ENCODE measurements at regions not wholly inside any gene's neighbourhood (a gene's known extent, or its start where the extent isn't known, plus 50 kb on each side); places are given as distances from the start of the nearest gene placed in this dataset.

- intact Hi-C loops (cut with micrococcal nuclease), result no loop called here
- peaks cover 3% of the 10 kb centered on the region for H3K27me3 Mint-ChIP-seq (ENCODE audit: insufficient read depth)
Measured at GRCh38 chr6:21800948-21801438, 207.4 kb downstream of the SOX4 start.

GRCh38 chr6:21801446-21802174 is 208.1 kb downstream of the SOX4 start:
- intact Hi-C loops (cut with micrococcal nuclease), result no loop called here
- Mint-ChIP-seq H3K36me3 (ENCODE audit: low read depth) (no peaks in the 10 kb centered on the region), H3K27ac (no peak overlapping the region)

More at GRCh38 chr6:21800948-21801438, 207.4 kb downstream of the SOX4 start:
- H3K36me3 Mint-ChIP-seq (ENCODE audit: low read depth), result no peaks in the 10 kb centered on the region
- H3K4me1 Mint-ChIP-seq (ENCODE audit: low read depth), result no peaks in the 10 kb centered on the region
- H3K27ac Mint-ChIP-seq, result no peak overlapping the region
- H3K9me3 Mint-ChIP-seq, result no peaks in the 10 kb centered on the region
- DNase-seq (ENCODE audit: low spot score), result no peak
- no peak overlapping the region for H3K4me3 Mint-ChIP-seq

GRCh38 chr6:21802175-21802822 is 208.7 kb downstream of the SOX4 start:
- no peaks in the 10 kb centered on the region for H3K4me1 Mint-ChIP-seq (ENCODE audit: low read depth)
- intact Hi-C loops (cut with micrococcal nuclease), result no loop called here
- no peak overlapping the region for H3K27ac Mint-ChIP-seq
- peaks cover 3% of the 10 kb centered on the region for H3K27me3 Mint-ChIP-seq (ENCODE audit: insufficient read depth)
- H3K36me3 Mint-ChIP-seq (ENCODE audit: low read depth), result no peaks in the 10 kb centered on the region
- no peak overlapping the region for H3K4me3 Mint-ChIP-seq
- H3K9me3 Mint-ChIP-seq, result no peaks in the 10 kb centered on the region
- DNase-seq (ENCODE audit: low spot score), result no peak

More at GRCh38 chr6:21801446-21802174, 208.1 kb downstream of the SOX4 start:
- Mint-ChIP-seq H3K4me3 (no peak overlapping the region), H3K4me1 (ENCODE audit: low read depth) (no peaks in the 10 kb centered on the region), H3K9me3 (no peaks in the 10 kb centered on the region), H3K27me3 (ENCODE audit: insufficient read depth) (peaks cover 3% of the 10 kb centered on the region)
- DNase-seq (ENCODE audit: low spot score), result no peak

- Mint-ChIP-seq H3K27ac (no peak overlapping the region), H3K4me3 (no peak overlapping the region), H3K9me3 (no peaks in the 10 kb centered on the region), H3K36me3 (ENCODE audit: low read depth) (no peaks in the 10 kb centered on the region), H3K4me1 (ENCODE audit: low read depth) (no peaks in the 10 kb centered on the region), H3K27me3 (ENCODE audit: insufficient read depth) (peaks cover 5% of the 10 kb centered on the region)
- intact Hi-C loops (cut with micrococcal nuclease), result no loop called here
- no peak for DNase-seq (ENCODE audit: low spot score)
Measured at GRCh38 chr6:21804941-21805610, 211.5 kb downstream of the SOX4 start.

GRCh38 chr6:21807299-21808044 is 213.9 kb downstream of the SOX4 start:
- H3K36me3 Mint-ChIP-seq (ENCODE audit: low read depth), result no peaks in the 10 kb centered on the region
- intact Hi-C loops (cut with micrococcal nuclease), result no loop called here

GRCh38 chr6:21808045-21808470 is 214.5 kb downstream of the SOX4 start:
- H3K4me1 Mint-ChIP-seq (ENCODE audit: low read depth), result no peaks in the 10 kb centered on the region
- no peaks in the 10 kb centered on the region for H3K36me3 Mint-ChIP-seq (ENCODE audit: low read depth)
- no peak overlapping the region for H3K27ac Mint-ChIP-seq
- no peak for DNase-seq (ENCODE audit: low spot score)
- peaks cover 2% of the 10 kb centered on the region for H3K27me3 Mint-ChIP-seq (ENCODE audit: insufficient read depth)
- no peak overlapping the region for H3K4me3 Mint-ChIP-seq
- intact Hi-C loops (cut with micrococcal nuclease), result no loop called here
- no peaks in the 10 kb centered on the region for H3K9me3 Mint-ChIP-seq

More at GRCh38 chr6:21807299-21808044, 213.9 kb downstream of the SOX4 start:
- no peak for DNase-seq (ENCODE audit: low spot score)
- Mint-ChIP-seq H3K27ac (no peak overlapping the region), H3K9me3 (no peaks in the 10 kb centered on the region), H3K4me3 (no peak overlapping the region), H3K27me3 (ENCODE audit: insufficient read depth) (peaks cover 2% of the 10 kb centered on the region), H3K4me1 (ENCODE audit: low read depth) (no peaks in the 10 kb centered on the region)

- intact Hi-C loops (cut with micrococcal nuclease), result no loop called here
- Mint-ChIP-seq H3K27ac (no peak overlapping the region), H3K4me1 (ENCODE audit: low read depth) (no peaks in the 10 kb centered on the region), H3K27me3 (ENCODE audit: insufficient read depth) (peaks cover 2% of the 10 kb centered on the region), H3K9me3 (no peaks in the 10 kb centered on the region), H3K4me3 (no peak overlapping the region), H3K36me3 (ENCODE audit: low read depth) (no peaks in the 10 kb centered on the region)
- no peak for DNase-seq (ENCODE audit: low spot score)
Measured at GRCh38 chr6:21808551-21809242, 215.1 kb downstream of the SOX4 start.

- Mint-ChIP-seq H3K27me3 (ENCODE audit: insufficient read depth) (peaks cover 2% of the 10 kb centered on the region), H3K36me3 (ENCODE audit: low read depth) (no peaks in the 10 kb centered on the region), H3K4me1 (ENCODE audit: low read depth) (no peaks in the 10 kb centered on the region)
Measured at GRCh38 chr6:21811484-21811883, 217.9 kb downstream of the SOX4 start.

GRCh38 chr6:21816231-21816630 is 222.7 kb downstream of the SOX4 start:
- H3K4me3 Mint-ChIP-seq, result no peak overlapping the region
- H3K27me3 Mint-ChIP-seq (ENCODE audit: insufficient read depth), result no peaks in the 10 kb centered on the region
- DNase-seq (ENCODE audit: low spot score), result no peak
- no peaks in the 10 kb centered on the region for H3K4me1 Mint-ChIP-seq (ENCODE audit: low read depth)
- no peaks in the 10 kb centered on the region for H3K36me3 Mint-ChIP-seq (ENCODE audit: low read depth)
- H3K27ac Mint-ChIP-seq, result no peak overlapping the region
- intact Hi-C loops (cut with micrococcal nuclease), result no loop called here
- H3K9me3 Mint-ChIP-seq, result no peaks in the 10 kb centered on the region

More at GRCh38 chr6:21811484-21811883, 217.9 kb downstream of the SOX4 start:
- Mint-ChIP-seq H3K27ac (no peak overlapping the region), H3K4me3 (no peak overlapping the region), H3K9me3 (no peaks in the 10 kb centered on the region)
- no peak for DNase-seq (ENCODE audit: low spot score)
- intact Hi-C loops (cut with micrococcal nuclease), result no loop called here

- Mint-ChIP-seq H3K36me3 (ENCODE audit: low read depth) (no peaks in the 10 kb centered on the region), H3K4me3 (no peak overlapping the region), H3K9me3 (no peaks in the 10 kb centered on the region), H3K4me1 (ENCODE audit: low read depth) (no peaks in the 10 kb centered on the region), H3K27me3 (ENCODE audit: insufficient read depth) (no peaks in the 10 kb centered on the region), H3K27ac (no peak overlapping the region)
- intact Hi-C loops (cut with micrococcal nuclease), result no loop called here
- no peak for DNase-seq (ENCODE audit: low spot score)
Measured at GRCh38 chr6:21820442-21820841, 226.9 kb downstream of the SOX4 start.

GRCh38 chr6:21823371-21823770 is 229.8 kb downstream of the SOX4 start:
- Mint-ChIP-seq H3K36me3 (ENCODE audit: low read depth) (no peaks in the 10 kb centered on the region), H3K4me3 (no peak overlapping the region), H3K4me1 (ENCODE audit: low read depth) (peaks cover 9% of the 10 kb centered on the region), H3K9me3 (no peaks in the 10 kb centered on the region), H3K27ac (no peak overlapping the region), H3K27me3 (ENCODE audit: insufficient read depth) (no peaks in the 10 kb centered on the region)
- DNase-seq (ENCODE audit: low spot score), result no peak
- intact Hi-C loops (cut with micrococcal nuclease), result loop anchor here (2.0 kb wide), 1 partner anchor 23 kb away; no protein-coding TSS in a partner anchor
